ENCODE measurements at regions not wholly inside any gene's neighbourhood (a gene's known extent, or its start where the extent isn't known, plus 50 kb on each side); places are given as distances from the start of the nearest gene placed in this dataset.

DNA sequence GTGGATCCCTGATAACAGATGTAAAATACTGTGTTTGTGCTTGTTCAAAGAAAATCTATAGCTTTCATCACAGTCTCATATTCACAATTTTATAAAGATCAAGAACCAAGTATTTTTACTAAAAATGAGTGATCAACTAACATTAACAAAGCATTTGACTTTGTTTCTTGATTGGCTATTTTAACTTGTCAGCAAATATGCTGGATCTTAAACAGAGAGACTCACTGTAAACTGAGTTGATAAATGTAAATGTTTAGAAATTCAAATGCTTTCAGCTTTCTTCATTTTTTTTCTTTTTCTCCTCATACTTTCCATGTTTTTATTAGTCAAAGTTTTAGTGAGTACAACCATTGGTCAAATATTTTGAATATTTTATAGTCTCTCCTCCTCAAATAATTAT lies 923.0 kb upstream of the NR2F2 start:
- Mint-ChIP-seq H3K27ac (no peak overlapping the region), H3K4me1 (peaks cover 11% of the 10 kb centered on the region), H3K27me3 (peaks cover 15% of the 10 kb centered on the region), H3K4me3 (no peak overlapping the region), H3K36me3 (no peaks in the 10 kb centered on the region), H3K9me3 (peaks cover 3% of the 10 kb centered on the region)
- POLR2A ChIA-PET, result no interaction called here
- ATAC-seq (ENCODE audit: low read depth), result no peak
- DNase-seq, result no peak

DNA sequence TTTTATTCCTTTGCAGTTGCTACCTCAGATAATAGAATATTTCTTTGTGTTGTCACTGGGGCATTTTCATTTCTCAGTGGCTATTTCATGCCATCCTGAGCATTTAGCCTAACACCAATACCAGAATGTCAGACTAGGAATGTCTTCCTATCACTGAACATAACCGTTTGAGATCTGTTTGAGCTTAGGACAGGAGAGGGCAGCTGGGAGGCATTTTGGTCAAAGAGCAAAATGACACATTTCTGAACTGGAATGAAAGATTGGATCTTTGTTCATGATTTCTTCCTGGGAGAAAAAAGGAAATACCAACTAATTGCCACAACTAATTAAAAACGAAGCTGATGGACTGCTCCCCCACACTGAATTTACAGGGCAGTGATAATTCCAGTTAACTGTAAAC lies 921.3 kb upstream of the NR2F2 start:
- no peak for DNase-seq
- H3K27me3 Mint-ChIP-seq, result peaks cover 19% of the 10 kb centered on the region
- peaks cover 11% of the 10 kb centered on the region for H3K4me1 Mint-ChIP-seq
- no peak overlapping the region for H3K27ac Mint-ChIP-seq
- ATAC-seq (ENCODE audit: low read depth), result no peak
- POLR2A ChIA-PET, result no interaction called here
- peaks cover 3% of the 10 kb centered on the region for H3K9me3 Mint-ChIP-seq
- H3K4me3 Mint-ChIP-seq, result no peak overlapping the region
- H3K36me3 Mint-ChIP-seq, result no peaks in the 10 kb centered on the region

DNA sequence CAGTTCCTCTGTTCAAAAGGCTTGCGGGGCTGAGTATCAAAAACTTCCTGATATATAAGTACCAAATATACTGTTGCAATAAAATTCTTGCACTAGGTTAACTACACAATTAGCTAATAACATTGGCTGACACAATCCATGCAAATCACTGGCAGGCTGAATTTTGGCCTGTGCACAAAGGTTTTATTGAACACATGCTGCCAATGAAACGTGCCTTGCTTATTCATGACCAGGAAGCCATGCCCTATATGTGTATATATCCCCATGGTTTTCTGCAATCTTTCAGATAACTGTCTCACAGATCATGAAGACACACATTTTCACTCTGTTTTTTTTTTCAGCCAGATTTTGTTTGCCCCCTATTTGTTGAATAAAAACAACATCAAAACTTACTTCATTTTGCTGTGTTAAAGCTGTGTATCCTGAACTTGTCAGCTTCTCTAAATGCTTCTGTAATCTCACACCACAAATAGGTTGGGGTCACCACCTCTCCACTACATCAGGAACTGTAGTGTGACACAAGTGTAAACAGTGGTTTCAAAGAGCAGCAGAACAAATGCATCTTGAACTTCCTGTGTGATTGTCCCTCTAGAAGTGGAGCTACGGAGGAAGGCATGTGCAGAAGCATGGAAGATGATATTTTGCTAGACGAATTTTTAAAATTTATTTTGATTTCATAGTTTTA lies 920.7 kb upstream of the NR2F2 start:
- no peak for ATAC-seq (ENCODE audit: low read depth)
- POLR2A ChIA-PET, result no interaction called here
- DNase-seq, result no peak
- Mint-ChIP-seq H3K9me3 (peaks cover 3% of the 10 kb centered on the region), H3K4me3 (no peak overlapping the region), H3K27ac (no peak overlapping the region), H3K27me3 (peaks cover 19% of the 10 kb centered on the region), H3K4me1 (peaks cover 11% of the 10 kb centered on the region), H3K36me3 (no peaks in the 10 kb centered on the region)

DNA sequence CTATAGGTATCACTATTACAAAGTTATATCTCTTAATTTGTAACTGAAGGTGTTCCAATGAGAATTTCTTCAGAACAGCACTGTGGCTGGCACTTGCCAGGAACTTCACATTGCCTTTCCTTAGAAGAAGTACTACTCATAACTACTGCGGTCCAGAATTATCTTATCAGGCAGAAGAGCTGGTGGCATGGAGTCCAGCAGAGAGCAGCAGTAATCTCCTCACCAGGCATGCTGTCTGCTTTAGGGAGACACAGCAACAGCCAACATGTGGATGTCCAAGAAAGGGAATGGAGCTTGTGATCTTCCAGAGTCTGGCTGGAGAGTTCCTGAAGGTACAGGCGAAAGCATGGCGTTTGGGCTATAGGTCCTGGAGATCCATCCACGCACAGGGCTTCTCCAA lies 919.7 kb upstream of the NR2F2 start:
- no peak overlapping the region for H3K27ac Mint-ChIP-seq
- H3K4me3 Mint-ChIP-seq, result no peak overlapping the region

DNA sequence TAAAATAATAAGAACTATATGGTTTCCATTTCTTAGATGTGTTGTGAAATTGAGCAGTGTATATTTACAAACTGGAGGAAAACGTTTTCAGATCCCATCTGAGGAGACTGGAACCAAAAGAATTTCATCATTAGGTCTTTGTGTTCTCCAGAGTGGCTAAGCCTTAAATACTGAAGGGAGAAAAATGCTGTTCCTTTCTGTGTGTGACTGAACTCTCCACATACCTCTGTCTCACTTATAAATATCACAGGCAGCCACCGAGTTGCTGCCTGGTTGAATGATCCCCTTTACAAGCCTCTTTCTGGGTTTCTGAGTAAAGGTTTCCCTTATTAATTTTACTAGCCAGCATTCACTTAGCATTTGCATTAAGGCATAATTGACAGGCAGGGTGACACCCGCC lies 913.9 kb upstream of the NR2F2 start:
- peaks cover 6% of the 10 kb centered on the region for H3K9me3 Mint-ChIP-seq
- POLR2A ChIA-PET, result no interaction called here
- no peak for ATAC-seq (ENCODE audit: low read depth)

More for the DNA sequence above, 919.7 kb upstream of the NR2F2 start:
- POLR2A ChIA-PET, result interaction anchor here (0.6 kb wide), 1 partner anchor 116 kb away, joined by 3 read pairs; no protein-coding TSS in a partner anchor
- H3K9me3 Mint-ChIP-seq, result peaks cover 3% of the 10 kb centered on the region
- peaks cover 11% of the 10 kb centered on the region for H3K4me1 Mint-ChIP-seq
- H3K36me3 Mint-ChIP-seq, result no peaks in the 10 kb centered on the region
- ATAC-seq (ENCODE audit: low read depth) (no peak), DNase-seq (no peak)
- peaks cover 10% of the 10 kb centered on the region for H3K27me3 Mint-ChIP-seq

DNA sequence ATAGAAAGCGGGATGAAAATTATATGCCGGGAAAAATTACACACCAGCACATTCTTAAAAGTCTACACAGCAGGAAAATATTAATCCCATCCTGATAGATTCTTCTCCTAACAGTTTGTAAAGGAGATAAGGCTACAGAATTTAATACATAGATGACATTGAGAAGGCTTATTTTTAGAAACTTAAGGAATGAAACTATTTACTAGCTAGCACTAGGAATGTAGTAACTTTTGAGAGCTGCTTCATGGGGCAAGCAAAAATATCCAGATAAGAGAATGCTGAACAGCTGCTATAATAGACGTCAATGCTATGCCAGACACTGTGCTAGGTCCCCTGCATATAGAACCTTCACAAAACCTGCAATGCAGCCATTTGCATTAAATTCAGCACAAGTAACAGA lies 912.7 kb upstream of the NR2F2 start:
- no peak for ATAC-seq (ENCODE audit: low read depth)
- H3K27me3 Mint-ChIP-seq, result peaks cover 10% of the 10 kb centered on the region

More for the DNA sequence above, 913.9 kb upstream of the NR2F2 start:
- H3K27ac Mint-ChIP-seq, result no peak overlapping the region
- H3K4me1 Mint-ChIP-seq, result peaks cover 3% of the 10 kb centered on the region
- H3K4me3 Mint-ChIP-seq, result no peak overlapping the region
- H3K27me3 Mint-ChIP-seq, result peaks cover 11% of the 10 kb centered on the region
- DNase-seq, result no peak
- H3K36me3 Mint-ChIP-seq, result peaks cover 3% of the 10 kb centered on the region

DNA sequence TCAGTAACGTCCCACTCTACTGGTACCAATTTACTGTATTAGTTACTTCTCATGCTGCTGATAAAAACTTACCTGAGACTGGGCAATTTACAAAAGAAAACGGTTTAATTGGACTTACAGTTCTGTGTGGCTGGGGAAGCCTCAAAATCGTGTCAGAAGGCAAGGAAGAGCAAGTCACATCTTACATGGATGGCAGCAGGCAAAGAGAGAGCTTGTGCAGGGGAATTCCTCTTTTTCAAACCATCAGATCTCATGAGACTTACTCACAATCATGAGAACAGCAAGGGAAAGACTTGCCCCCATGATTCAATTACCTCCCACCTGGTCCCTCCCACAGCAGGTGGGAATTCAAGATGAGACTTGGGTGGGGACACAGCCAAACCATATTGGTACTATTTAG lies 908.2 kb upstream of the NR2F2 start:
- POLR2A ChIA-PET, result no interaction called here
- H3K27ac Mint-ChIP-seq, result no peak overlapping the region
- H3K27me3 Mint-ChIP-seq, result peaks cover 8% of the 10 kb centered on the region
- ATAC-seq (ENCODE audit: low read depth), result no peak
- peaks cover 19% of the 10 kb centered on the region for H3K9me3 Mint-ChIP-seq
- no peak for DNase-seq
- peaks cover 8% of the 10 kb centered on the region for H3K36me3 Mint-ChIP-seq
- H3K4me1 Mint-ChIP-seq, result no peaks in the 10 kb centered on the region
- no peak overlapping the region for H3K4me3 Mint-ChIP-seq

More for the DNA sequence above, 912.7 kb upstream of the NR2F2 start:
- POLR2A ChIA-PET, result no interaction called here
- Mint-ChIP-seq H3K4me1 (no peaks in the 10 kb centered on the region), H3K27ac (no peak overlapping the region), H3K4me3 (no peak overlapping the region), H3K36me3 (peaks cover 3% of the 10 kb centered on the region), H3K9me3 (peaks cover 9% of the 10 kb centered on the region)
- DNase-seq, result no peak

DNA sequence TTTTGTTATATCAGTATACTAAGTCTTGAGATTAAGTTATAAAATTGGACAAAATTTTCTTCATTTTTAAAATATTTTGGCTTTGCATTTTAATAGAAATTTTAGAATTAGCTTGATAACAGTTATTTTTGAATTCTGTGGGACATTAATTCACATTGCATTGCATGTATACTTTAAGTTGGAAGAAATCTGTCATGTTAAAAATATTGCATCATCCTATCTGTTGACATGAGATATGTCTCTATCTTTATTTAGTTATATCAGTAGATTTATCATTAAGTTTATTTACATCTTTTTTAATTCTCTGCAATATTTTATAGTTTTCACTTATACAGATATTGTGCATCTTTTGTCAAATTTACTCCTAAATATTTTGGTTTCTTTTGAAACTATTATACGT lies 904.6 kb upstream of the NR2F2 start:
- DNase-seq (no peak), ATAC-seq (ENCODE audit: low read depth) (no peak)
- H3K36me3 Mint-ChIP-seq, result peaks cover 5% of the 10 kb centered on the region
- H3K27ac Mint-ChIP-seq, result no peak overlapping the region
- peaks cover 8% of the 10 kb centered on the region for H3K4me1 Mint-ChIP-seq
- H3K27me3 Mint-ChIP-seq, result peaks cover 6% of the 10 kb centered on the region
- no peak overlapping the region for H3K4me3 Mint-ChIP-seq
- peaks cover 20% of the 10 kb centered on the region for H3K9me3 Mint-ChIP-seq
- POLR2A ChIA-PET, result no interaction called here

DNA sequence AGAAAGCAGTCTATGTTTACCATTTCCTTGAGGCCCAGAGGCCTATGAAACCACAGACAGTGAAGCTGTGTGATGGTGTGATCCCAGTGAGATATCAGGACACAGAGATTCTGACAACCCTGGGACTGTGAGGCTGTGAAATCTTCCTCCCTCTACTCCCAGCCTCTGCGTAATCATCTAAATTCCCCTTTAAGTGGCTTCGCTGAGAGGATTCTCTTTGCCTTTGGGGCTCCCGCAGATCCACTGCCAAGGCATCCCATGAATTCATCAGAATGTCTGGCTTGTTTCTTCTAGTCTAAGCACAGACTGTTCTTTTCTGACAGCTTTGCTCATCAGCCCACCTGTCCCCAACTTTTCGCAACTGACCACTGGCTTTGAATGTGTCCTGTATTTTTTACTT lies 901.2 kb upstream of the NR2F2 start:
- POLR2A ChIA-PET, result no interaction called here
- no peak overlapping the region for H3K4me3 Mint-ChIP-seq
- no peak for DNase-seq
- peaks cover 6% of the 10 kb centered on the region for H3K36me3 Mint-ChIP-seq
- ATAC-seq (ENCODE audit: low read depth), result no peak
- H3K9me3 Mint-ChIP-seq, result peaks cover 10% of the 10 kb centered on the region
- peaks cover 4% of the 10 kb centered on the region for H3K27me3 Mint-ChIP-seq
- peaks cover 8% of the 10 kb centered on the region for H3K4me1 Mint-ChIP-seq
- H3K27ac Mint-ChIP-seq, result no peak overlapping the region

DNA sequence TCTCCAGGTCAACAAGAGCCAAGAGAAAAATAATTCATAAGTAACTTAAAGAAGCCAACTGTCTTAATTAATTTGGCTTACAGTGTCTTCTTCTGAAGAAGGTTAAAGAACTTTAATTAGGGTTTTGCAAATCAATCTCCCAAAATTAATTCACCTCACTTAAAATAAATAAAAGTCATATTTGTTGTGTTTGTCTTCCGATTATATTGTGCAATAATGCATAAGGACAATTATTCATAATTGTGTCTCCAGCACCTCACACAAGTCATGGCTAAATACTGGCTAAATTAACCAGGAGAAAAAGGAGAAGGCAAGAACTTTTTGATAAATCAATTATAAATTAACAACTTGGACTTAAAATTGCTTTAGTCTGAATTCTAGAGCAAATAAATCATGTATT lies 899.0 kb upstream of the NR2F2 start:
- peaks cover 6% of the 10 kb centered on the region for H3K36me3 Mint-ChIP-seq

DNA sequence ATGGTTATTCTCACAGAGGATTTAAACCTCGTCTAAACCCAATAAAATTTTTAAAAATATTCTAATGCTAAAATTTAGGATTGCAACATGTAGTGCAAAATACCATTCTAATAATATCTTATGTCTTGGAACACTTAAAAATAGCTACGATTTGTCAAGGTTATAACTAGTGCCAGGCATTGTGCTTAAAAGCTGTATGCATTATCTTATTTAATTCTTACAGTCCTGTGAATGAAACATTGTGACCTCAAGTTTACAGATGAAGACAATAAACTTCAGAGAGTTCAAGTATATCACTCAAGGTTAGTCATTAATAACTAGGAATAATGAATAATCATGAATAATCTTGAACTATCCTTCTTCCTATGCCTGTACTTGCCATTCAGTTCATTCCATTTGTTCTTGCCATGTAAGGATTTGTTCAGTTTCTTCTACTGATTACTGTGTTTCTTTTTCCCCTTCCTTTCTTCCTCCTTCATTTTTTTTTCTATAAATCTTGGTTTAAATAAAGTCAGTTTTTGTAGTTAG lies 897.6 kb upstream of the NR2F2 start:
- Mint-ChIP-seq H3K4me1 (peaks cover 8% of the 10 kb centered on the region), H3K36me3 (peaks cover 4% of the 10 kb centered on the region), H3K4me3 (no peak overlapping the region), H3K9me3 (peaks cover 8% of the 10 kb centered on the region), H3K27me3 (peaks cover 8% of the 10 kb centered on the region), H3K27ac (no peak overlapping the region)
- DNase-seq (no peak), ATAC-seq (ENCODE audit: low read depth) (no peak)
- POLR2A ChIA-PET, result no interaction called here

More for the DNA sequence above, 899.0 kb upstream of the NR2F2 start:
- DNase-seq (no peak), ATAC-seq (ENCODE audit: low read depth) (no peak)
- POLR2A ChIA-PET, result no interaction called here
- no peak overlapping the region for H3K27ac Mint-ChIP-seq
- H3K27me3 Mint-ChIP-seq, result peaks cover 5% of the 10 kb centered on the region
- peaks cover 8% of the 10 kb centered on the region for H3K4me1 Mint-ChIP-seq
- H3K9me3 Mint-ChIP-seq, result peaks cover 10% of the 10 kb centered on the region
- no peak overlapping the region for H3K4me3 Mint-ChIP-seq

DNA sequence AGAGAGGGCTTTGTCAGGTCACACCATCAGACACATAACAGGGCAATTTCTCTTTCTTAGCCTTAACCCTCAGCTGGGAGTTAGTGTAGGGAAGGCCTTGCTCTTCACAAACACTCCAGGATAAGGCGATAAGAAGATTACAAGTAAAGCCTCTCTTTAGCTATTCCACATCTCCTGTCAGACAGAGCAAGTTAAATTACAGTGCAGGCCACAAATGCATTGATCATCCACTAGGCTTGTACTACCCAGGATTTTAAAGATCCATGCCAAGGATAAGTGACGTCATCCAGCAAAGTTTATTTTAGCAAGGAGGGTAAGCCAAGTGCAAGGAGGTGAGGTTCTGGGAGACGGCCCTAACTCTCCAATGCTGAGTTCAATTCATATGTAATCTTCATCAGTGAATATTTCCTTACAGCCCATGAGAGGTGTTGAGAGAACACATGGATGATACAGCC lies 890.6 kb upstream of the NR2F2 start:
- H3K9me3 Mint-ChIP-seq, result peaks cover 11% of the 10 kb centered on the region
- H3K4me1 Mint-ChIP-seq, result peaks cover 7% of the 10 kb centered on the region
- no peak overlapping the region for H3K4me3 Mint-ChIP-seq
- POLR2A ChIA-PET, result interaction anchor here (0.7 kb wide), 1 partner anchor 136 kb away, joined by 3 read pairs; no protein-coding TSS in a partner anchor
- H3K36me3 Mint-ChIP-seq, result peaks cover 16% of the 10 kb centered on the region
- no peak overlapping the region for H3K27ac Mint-ChIP-seq
- peaks cover 18% of the 10 kb centered on the region for H3K27me3 Mint-ChIP-seq
- DNase-seq (no peak), ATAC-seq (ENCODE audit: low read depth) (no peak)

DNA sequence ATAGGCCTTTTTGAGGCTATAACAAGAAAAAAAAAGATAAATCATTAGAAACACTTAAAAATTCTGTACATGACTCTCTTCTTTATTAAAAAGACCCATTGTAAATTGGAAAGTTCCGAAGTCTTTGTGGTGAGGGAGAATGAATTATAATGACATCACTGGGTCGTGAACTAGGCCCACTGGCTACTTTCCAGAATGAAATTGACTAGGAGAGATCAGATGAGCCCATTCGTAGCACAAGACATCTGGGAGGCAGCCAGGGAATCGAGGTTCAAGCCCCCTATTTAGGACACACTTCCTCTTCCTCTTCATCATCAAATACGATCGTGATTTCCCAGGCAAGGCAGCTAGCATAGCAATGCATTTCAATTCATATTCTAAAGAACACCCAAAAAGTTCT lies 889.8 kb upstream of the NR2F2 start:
- no peak overlapping the region for H3K4me3 Mint-ChIP-seq
- H3K36me3 Mint-ChIP-seq, result peaks cover 22% of the 10 kb centered on the region
- ATAC-seq (ENCODE audit: low read depth) (no peak), DNase-seq (no peak)
- H3K27me3 Mint-ChIP-seq, result peaks cover 16% of the 10 kb centered on the region
- POLR2A ChIA-PET, result no interaction called here
- H3K9me3 Mint-ChIP-seq, result peaks cover 15% of the 10 kb centered on the region
- no peak overlapping the region for H3K27ac Mint-ChIP-seq
- H3K4me1 Mint-ChIP-seq, result peaks cover 13% of the 10 kb centered on the region

DNA sequence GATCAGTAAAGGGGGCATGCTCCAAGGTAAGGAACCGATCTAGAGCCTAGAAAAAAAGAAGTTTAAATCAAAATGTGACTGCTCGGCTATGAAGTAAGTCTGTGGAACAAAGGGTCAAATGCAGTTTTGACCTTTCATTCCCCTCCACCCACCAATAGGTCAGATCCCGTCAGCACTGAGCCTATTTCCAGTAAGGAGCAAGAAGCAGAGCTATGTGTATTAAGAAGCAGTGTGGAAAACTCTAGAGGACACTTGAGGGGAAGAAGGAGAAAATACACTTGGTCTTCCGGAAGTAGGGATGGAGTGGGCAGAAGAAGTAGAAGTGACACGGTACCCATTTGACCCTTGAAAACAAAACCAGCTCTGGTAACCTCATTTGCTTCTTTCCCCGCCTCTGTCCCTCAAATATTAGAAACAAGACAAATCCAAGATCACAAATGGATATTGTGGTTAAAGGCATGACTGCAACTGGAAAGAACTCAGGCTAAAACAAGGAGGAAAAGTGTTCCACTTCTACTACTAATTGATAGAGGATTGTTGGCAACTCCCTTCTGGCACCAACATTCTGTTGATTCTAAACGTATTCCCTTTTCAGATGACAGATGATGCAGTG lies 888.3 kb upstream of the NR2F2 start:
- Mint-ChIP-seq H3K27ac (no peak overlapping the region), H3K9me3 (peaks cover 14% of the 10 kb centered on the region), H3K4me3 (no peak overlapping the region), H3K36me3 (peaks cover 26% of the 10 kb centered on the region), H3K4me1 (peaks cover 22% of the 10 kb centered on the region), H3K27me3 (peaks cover 15% of the 10 kb centered on the region)
- ATAC-seq (ENCODE audit: low read depth) (no peak), DNase-seq (no peak)
- POLR2A ChIA-PET, result no interaction called here
